Activated CD8-positive, alpha-beta T cell treated with anti-CD3 and anti-CD28 coated beads for 36 hours (primary cell): ENCODE measurements at regions not wholly inside any gene's neighbourhood (a gene's known extent, or its start where the extent isn't known, plus 50 kb on each side); places are given as distances from the start of the nearest gene placed in this dataset.
"Not testable (repeated sequence)": the region's sequence is repeated elsewhere in the genome, so short reads cannot be mapped to it uniquely, and the experiment has no call there.

ENCODE experiments used
- ATAC-seq: fragments of 200-7000 bp; cut with Tn5 transposase; one replicate; pipeline ENCODE4 v1.10.0; 2021; ENCODE audit warnings: mild to moderate bottlenecking, moderate library complexity
- CTCF ChIA-PET: fragments of 350-600 bp; sonication (Branson Sonifier 250); formaldehyde crosslinking; loops from one replicate; lab custom pipeline; 2021; ENCODE audit warnings: antibody characterized with exemption; lab: Charles Lee
- POLR2A ChIA-PET: fragments of 350-600 bp; sonication (Branson Sonifier 250); formaldehyde crosslinking; loops from one replicate; lab custom pipeline; 2021; ENCODE audit warnings: antibody characterized with exemption; lab: Charles Lee
- DNase-seq: peaks from one replicate; pipeline ENCODE4 v3.0.0-alpha.2; 2020
- H3K27ac Mint-ChIP-seq: one replicate; pipeline ENCODE4 v1.8.0; 2021; ENCODE audit warnings: mild to moderate bottlenecking, mixed read lengths
- H3K27me3 Mint-ChIP-seq: one replicate; pipeline ENCODE4 v1.8.0; 2021; ENCODE audit warnings: mixed read lengths
- H3K36me3 Mint-ChIP-seq: one replicate; pipeline ENCODE4 v1.8.0; 2021; ENCODE audit warnings: low read depth, mixed read lengths
- H3K4me1 Mint-ChIP-seq: one replicate; pipeline ENCODE4 v1.8.0; 2021; ENCODE audit warnings: low read depth, mixed read lengths
- H3K4me3 Mint-ChIP-seq: one replicate; pipeline ENCODE4 v1.8.0; 2021; ENCODE audit warnings: mild to moderate bottlenecking, moderate library complexity, mixed read lengths
- H3K9me3 Mint-ChIP-seq: one replicate; pipeline ENCODE4 v1.8.0; 2021; ENCODE audit warnings: mixed read lengths
- intact Hi-C: fragments of 100-400 bp; cut with micrococcal nuclease; formaldehyde crosslinking; loops from one replicate; pipeline ENCODE4 v1.10.0; 2022
- TF ChIP-seq, protein P1 (sequence below): fragments of 200-600 bp; IDR thresholded peaks from one replicate; pipeline ENCODE4 v1.8.0; 2022; ENCODE audit warnings: antibody characterized with exemption, mild to moderate bottlenecking

DNA sequence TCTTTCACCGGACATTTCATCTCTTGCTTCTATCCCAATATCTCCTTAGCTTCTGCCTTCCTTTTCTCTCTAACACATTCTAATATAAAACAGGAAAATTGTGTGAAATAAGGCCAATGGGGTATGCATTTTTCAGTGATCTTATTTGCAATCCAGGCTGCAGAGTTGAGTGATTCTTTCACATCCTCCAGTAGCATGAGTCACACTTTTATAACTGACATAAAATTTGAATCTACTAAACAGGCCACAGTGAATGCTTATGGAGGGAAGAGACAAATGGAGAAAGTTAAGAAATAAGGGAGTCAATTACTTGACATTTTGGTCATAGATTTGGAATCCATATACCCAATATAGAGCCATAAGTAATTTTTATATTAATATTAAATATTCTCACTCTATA is 1037.0 kb upstream of the SPRY2 start:
- ATAC-seq = no peak
- POLR2A ChIA-PET = no interaction called here
- CTCF ChIA-PET = no interaction called here
- intact Hi-C loops = no loop called here
- Mint-ChIP-seq H3K27ac (no peak overlapping the region), H3K9me3 (peaks cover 7% of the 10 kb centered on the region), H3K4me1 (no peaks in the 10 kb centered on the region), H3K27me3 (no peaks in the 10 kb centered on the region), H3K4me3 (no peak overlapping the region), H3K36me3 (no peaks in the 10 kb centered on the region)
- DNase-seq = no peak
- TF ChIP-seq, protein P1, sequence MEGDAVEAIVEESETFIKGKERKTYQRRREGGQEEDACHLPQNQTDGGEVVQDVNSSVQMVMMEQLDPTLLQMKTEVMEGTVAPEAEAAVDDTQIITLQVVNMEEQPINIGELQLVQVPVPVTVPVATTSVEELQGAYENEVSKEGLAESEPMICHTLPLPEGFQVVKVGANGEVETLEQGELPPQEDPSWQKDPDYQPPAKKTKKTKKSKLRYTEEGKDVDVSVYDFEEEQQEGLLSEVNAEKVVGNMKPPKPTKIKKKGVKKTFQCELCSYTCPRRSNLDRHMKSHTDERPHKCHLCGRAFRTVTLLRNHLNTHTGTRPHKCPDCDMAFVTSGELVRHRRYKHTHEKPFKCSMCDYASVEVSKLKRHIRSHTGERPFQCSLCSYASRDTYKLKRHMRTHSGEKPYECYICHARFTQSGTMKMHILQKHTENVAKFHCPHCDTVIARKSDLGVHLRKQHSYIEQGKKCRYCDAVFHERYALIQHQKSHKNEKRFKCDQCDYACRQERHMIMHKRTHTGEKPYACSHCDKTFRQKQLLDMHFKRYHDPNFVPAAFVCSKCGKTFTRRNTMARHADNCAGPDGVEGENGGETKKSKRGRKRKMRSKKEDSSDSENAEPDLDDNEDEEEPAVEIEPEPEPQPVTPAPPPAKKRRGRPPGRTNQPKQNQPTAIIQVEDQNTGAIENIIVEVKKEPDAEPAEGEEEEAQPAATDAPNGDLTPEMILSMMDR = no peak

DNA sequence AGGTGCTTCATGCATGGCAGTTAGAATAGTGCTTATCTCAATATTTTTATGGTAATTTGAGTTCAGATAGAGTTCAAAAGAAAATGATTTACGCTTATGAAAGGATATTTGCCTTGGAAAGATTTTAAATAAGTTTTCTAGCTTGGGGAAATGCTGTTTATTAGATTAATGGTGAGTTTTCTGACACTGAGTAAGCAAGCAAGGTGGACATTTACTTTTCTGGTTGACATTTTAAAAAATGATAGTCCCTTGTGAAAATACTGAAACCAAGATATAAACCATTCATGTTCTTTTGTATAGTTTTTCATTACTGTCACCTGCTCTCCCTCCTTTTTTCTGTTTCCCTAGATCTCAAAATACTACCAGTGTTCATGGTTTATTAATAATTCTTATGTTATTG is 1034.8 kb upstream of the SPRY2 start:
- intact Hi-C loops = no loop called here
- Mint-ChIP-seq H3K4me1 (no peaks in the 10 kb centered on the region), H3K27ac (no peak overlapping the region), H3K9me3 (peaks cover 9% of the 10 kb centered on the region), H3K36me3 (no peaks in the 10 kb centered on the region), H3K4me3 (no peak overlapping the region), H3K27me3 (no peaks in the 10 kb centered on the region)
- DNase-seq (no peak), ATAC-seq (no peak)
- TF ChIP-seq, protein P1 = no peak
- ChIA-PET POLR2A (no interaction called here), CTCF (no interaction called here)

DNA sequence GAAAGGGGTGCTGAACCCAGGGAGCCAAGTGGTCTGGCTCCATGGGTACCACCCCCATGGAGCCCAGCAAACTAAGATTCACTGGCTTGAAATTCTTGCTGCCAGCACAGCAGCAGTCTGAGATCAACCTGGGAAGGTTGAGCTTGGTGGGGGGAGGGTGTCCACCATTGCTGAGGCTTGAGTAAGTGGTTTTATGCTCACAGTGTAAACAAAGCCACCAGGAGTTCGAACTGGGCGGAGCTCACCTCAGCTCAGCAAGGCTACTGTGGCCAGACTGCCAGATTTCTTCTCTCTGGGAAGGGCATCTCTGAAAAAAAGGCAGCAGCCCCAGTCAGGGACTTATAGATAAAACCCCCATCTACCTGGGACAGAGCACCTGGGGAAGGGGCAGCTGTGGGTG is 1021.8 kb upstream of the SPRY2 start:
- H3K36me3 Mint-ChIP-seq, H3K27ac Mint-ChIP-seq, DNase-seq, H3K4me1 Mint-ChIP-seq, H3K27me3 Mint-ChIP-seq, intact Hi-C loops, POLR2A ChIA-PET, CTCF ChIA-PET, ATAC-seq, H3K4me3 Mint-ChIP-seq: not testable (repeated sequence)
- peaks cover 14% of the 10 kb centered on the region for H3K9me3 Mint-ChIP-seq

DNA sequence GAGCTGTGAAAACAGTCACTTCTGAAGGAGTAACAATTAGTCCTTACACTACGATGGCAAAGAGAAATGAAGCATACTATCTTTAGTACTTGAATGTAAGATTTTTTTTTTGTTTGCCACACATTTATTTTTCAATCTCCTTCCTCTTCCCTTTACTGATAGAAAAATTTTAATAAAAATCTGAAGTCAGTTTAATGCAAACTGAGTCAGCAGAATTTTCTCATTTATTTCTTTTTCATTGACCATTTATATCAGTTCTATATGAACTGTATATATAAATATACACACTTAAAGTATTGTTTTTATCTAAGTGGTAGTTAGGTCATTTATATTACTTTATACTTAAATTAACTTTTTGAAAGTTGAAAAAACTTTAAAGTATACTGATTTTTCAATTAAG is 1009.1 kb upstream of the SPRY2 start:
- TF ChIP-seq, protein P1 = no peak
- no peaks in the 10 kb centered on the region for H3K36me3 Mint-ChIP-seq
- no peaks in the 10 kb centered on the region for H3K27me3 Mint-ChIP-seq
- H3K9me3 Mint-ChIP-seq = peaks cover 7% of the 10 kb centered on the region
- intact Hi-C loops = no loop called here
- ATAC-seq = no peak
- H3K27ac Mint-ChIP-seq = no peak overlapping the region
- ChIA-PET POLR2A (no interaction called here), CTCF (no interaction called here)
- H3K4me3 Mint-ChIP-seq = no peak overlapping the region
- DNase-seq = no peak
- H3K4me1 Mint-ChIP-seq = no peaks in the 10 kb centered on the region

DNA sequence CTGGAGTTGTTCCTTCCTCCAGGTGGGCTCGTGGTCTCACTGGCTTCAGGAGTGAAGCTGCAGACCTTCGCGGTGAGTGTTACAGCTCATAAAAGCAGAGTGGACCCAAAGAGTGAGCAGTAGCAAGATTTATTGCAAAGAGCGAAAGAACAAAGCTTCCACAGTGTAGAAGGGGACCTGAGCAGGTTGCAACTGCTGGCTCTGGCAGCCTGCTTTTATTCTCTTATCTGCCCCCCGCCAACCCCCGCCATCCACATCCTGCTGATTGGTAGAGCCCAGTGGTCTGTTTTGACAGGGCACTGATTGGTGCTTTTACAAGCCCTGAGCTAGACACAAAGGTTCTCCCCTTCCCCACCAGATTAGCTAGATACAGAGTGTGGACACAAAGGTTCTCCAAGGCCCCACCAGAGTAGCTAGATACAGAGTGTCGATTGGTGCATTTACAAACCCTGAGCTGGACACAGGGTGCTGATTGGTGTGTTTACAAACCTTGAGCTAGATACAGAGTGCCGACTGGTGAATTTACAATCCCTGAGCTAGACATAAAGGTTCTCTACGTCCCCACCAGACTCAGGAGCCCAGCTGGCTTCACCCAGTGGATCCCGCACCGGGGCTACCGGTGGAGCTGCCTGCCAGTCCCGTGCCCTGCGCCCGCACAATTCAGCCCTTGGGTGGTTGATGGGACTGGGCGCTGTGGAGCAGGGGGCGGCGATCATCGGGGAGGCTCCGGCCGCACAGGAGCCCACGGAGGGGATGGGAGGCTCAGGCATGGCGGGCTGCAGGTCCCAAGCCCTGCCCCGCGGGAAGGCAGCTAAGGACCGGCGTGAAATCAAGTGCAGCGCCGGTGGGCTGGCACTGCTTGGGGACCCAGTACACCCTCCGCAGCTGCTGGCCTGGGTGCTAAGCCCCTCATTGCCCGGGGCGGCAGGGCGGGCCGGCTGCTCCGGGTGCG is 999.5 kb upstream of the SPRY2 start:
- intact Hi-C loops, ATAC-seq, H3K27ac Mint-ChIP-seq, H3K9me3 Mint-ChIP-seq, POLR2A ChIA-PET, H3K27me3 Mint-ChIP-seq, H3K4me3 Mint-ChIP-seq, H3K36me3 Mint-ChIP-seq, CTCF ChIA-PET, H3K4me1 Mint-ChIP-seq, DNase-seq: not testable (repeated sequence)

DNA sequence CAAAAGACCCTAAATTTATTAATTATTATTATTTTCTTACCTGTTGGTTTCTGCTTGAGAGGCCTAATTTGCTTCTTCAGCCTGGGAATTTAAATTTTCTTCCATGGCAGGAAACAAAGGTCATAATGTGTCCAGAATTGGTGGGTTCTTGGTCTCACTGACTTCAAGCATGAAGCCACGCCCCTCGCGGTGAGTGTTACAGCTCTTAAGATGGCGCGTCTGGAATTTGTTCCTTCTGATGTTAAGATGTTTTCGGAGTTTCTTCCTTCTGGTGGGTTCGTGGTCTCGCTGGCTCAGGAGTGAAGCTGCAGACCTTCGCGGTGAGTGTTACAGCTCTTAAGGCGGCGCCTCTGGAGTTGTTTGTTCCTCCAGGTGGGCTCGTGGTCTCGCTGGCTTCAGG is 998.7 kb upstream of the SPRY2 start:
- H3K9me3 Mint-ChIP-seq, POLR2A ChIA-PET, H3K4me3 Mint-ChIP-seq, H3K4me1 Mint-ChIP-seq, H3K27me3 Mint-ChIP-seq, intact Hi-C loops, H3K27ac Mint-ChIP-seq, H3K36me3 Mint-ChIP-seq, DNase-seq, ATAC-seq, CTCF ChIA-PET: not testable (repeated sequence)
